Lung (tissue), 11 donors: ENCODE measurements at regions not wholly inside any gene's neighbourhood (a gene's known extent, or its start where the extent isn't known, plus 50 kb on each side); places are given as distances from the start of the nearest gene placed in this dataset.

ENCODE experiments used
- ATAC-seq: fragments of 200-7000 bp; cut with Tn5 transposase; one replicate; pipeline ENCODE4 v1.9.1; 2020; ENCODE audit warnings: moderate number of reproducible peaks; ENCODE audit not compliant: insufficient read depth, low FRiP score
- DNase-seq, 3 donors: peaks; one replicate each; pipeline ENCODE4 v3.0.0-alpha.2; 2013 to 2017
- H3K27ac ChIP-seq, 2 donors: one replicate each; pipeline ENCODE4 v1.5.1; 2013; ENCODE audit warnings: mild to moderate bottlenecking in 2 of 2, moderate library complexity in 2 of 2, control low read depth in 1 of 2, inconsistent platforms in 1 of 2, low read depth in 1 of 2, low read length in 1 of 2
- H3K27me3 ChIP-seq, 3 donors: one replicate each; pipeline ENCODE4 v1.5.1; 2013; ENCODE audit warnings: low read length in 2 of 3; ENCODE audit not compliant: control insufficient read depth in 3 of 3, insufficient read depth in 3 of 3
- H3K36me3 ChIP-seq, 4 donors: one replicate each; pipeline ENCODE4 v1.5.1; 2013; ENCODE audit warnings: low read length in 4 of 4, mild to moderate bottlenecking in 1 of 4, moderate library complexity in 1 of 4; ENCODE audit not compliant: control insufficient read depth in 4 of 4, insufficient read depth in 4 of 4
- H3K4me1 ChIP-seq, 5 donors: one replicate each; pipeline ENCODE4 v1.5.1; 2013; ENCODE audit warnings: low read length in 5 of 5, mild to moderate bottlenecking in 2 of 5, moderate library complexity in 1 of 5; ENCODE audit not compliant: control insufficient read depth in 5 of 5, insufficient read depth in 5 of 5
- H3K4me3 ChIP-seq: one replicate; pipeline ENCODE4 v1.5.1; 2013; ENCODE audit warnings: mild to moderate bottlenecking, control low read depth, moderate library complexity
- H3K9ac ChIP-seq, 2 donors: one replicate each; pipeline ENCODE4 v1.5.1; 2013; ENCODE audit warnings: low read length in 2 of 2, control low read depth in 1 of 2; ENCODE audit not compliant: insufficient read depth in 1 of 2
- H3K9me3 ChIP-seq, 4 donors: one replicate each; pipeline ENCODE4 v1.5.1; 2013; ENCODE audit warnings: low read length in 3 of 4, mild to moderate bottlenecking in 1 of 4, moderate library complexity in 1 of 4; ENCODE audit not compliant: control insufficient read depth in 4 of 4, insufficient read depth in 3 of 4
- WGBS, 2 donors: extraction: QIAGEN DNeasy Blood & Tissue Kit; methylation state at CpG; one replicate each; pipeline ENCODE4 v1.1.7; 2013; 5-methylcytosine and 5-hydroxymethylcytosine counted together
- TF ChIP-seq, protein P1 (sequence below): IDR thresholded peaks from 2 replicates; pipeline ENCODE4 v1.5.1; 2012; ENCODE audit warnings: mild to moderate bottlenecking; ENCODE audit errors: control extremely low read depth, extremely low read depth
- donor health status: control.
- donor health status: control.
- donor health status: Bipolar disorder and iron deficiency.
- donor health status: healthy.
- donor health status: DM: yes; HTN: yes; CAD: no.

DNA sequence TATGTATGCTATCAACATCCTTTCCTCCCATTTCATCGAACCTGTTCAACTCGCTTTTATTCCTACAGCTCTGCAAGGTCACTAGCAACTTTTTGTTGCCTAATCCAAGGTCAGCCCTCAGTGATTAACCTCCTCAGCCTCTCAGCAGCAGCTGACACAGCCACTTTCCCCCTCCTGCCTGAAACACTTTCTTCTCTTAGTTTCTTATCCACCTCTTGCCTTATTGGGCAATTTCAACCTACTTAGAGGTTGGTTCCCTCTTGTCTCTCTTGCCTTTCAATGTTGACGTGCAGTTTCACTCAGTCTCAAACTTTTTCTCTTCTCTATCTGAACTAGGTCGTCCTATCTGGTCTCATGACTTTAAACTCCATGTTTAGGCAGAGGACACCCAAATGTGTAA lies 156.3 kb downstream of the C1orf94 start:
- ATAC-seq: no peak
- Histone ChIP-seq H3K36me3 (no peaks in the 10 kb centered on the region), H3K9me3 (no peaks in the 10 kb centered on the region), H3K27me3 (peaks cover 0 to 2% (median 0%) of the 10 kb centered on the region in 3 donors), H3K4me3 (no peak overlapping the region), H3K4me1 (no peaks in the 10 kb centered on the region), H3K9ac (no peak overlapping the region), H3K27ac (no peak overlapping the region)
- TF ChIP-seq, protein P1, sequence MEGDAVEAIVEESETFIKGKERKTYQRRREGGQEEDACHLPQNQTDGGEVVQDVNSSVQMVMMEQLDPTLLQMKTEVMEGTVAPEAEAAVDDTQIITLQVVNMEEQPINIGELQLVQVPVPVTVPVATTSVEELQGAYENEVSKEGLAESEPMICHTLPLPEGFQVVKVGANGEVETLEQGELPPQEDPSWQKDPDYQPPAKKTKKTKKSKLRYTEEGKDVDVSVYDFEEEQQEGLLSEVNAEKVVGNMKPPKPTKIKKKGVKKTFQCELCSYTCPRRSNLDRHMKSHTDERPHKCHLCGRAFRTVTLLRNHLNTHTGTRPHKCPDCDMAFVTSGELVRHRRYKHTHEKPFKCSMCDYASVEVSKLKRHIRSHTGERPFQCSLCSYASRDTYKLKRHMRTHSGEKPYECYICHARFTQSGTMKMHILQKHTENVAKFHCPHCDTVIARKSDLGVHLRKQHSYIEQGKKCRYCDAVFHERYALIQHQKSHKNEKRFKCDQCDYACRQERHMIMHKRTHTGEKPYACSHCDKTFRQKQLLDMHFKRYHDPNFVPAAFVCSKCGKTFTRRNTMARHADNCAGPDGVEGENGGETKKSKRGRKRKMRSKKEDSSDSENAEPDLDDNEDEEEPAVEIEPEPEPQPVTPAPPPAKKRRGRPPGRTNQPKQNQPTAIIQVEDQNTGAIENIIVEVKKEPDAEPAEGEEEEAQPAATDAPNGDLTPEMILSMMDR: no peak
- WGBS, 2 donors: 29 to 60% methylated on average over 4 of the region's 4 CpGs
- no peak for DNase-seq

DNA sequence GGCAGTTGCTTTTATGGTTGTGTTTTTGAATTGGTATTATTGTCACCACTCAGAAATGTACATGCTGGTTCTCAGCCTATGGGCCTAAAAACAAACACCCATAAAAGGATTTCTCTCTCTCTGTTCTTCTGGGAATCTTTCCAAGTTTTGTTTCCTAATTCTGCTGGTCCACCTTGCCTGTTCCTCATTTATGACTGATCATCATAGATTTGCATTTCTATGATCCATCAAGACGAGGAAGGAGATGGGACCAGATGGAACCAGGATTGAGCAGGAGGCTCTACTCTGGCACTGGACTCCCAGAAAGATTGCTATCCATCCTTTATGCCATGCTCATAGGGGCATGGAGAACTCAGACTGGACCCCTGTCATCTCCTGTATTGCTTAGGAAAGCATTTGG lies 162.2 kb downstream of the C1orf94 start:
- Histone ChIP-seq H3K4me3 (no peak overlapping the region), H3K4me1 (no peaks in the 10 kb centered on the region), H3K9ac (no peak overlapping the region), H3K27ac (no peak overlapping the region), H3K27me3 (no peaks in the 10 kb centered on the region), H3K36me3 (no peaks in the 10 kb centered on the region), H3K9me3 (peaks cover 0 to 2% (median 0%) of the 10 kb centered on the region in 4 donors)
- 65 to 88% methylated on average over 1 of the region's 1 CpG for WGBS, 2 donors
- DNase-seq: no peak
- TF ChIP-seq, protein P1: no peak
- no peak for ATAC-seq

DNA sequence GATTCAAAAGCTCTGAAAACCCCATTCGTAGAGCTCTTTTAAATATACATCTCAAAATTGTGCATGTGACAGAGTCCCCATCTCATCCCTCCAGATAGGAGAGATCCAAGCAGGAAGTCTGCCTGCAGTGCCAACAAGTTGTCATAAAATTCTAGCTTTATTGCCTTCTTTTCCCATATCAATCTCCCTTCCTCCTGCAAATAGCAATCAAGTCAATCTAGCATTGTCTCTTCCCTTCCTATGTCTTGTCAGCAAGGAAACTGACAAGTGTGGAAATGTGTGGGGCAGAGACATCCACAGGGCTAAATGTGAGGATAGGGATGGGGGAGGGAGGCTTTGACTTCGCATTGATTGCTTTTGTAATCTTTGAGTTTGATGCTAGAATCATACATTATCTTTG lies 165.2 kb downstream of the C1orf94 start:
- Histone ChIP-seq H3K9me3 (peaks cover 0 to 2% (median 0%) of the 10 kb centered on the region in 4 donors), H3K27me3 (no peaks in the 10 kb centered on the region), H3K36me3 (no peaks in the 10 kb centered on the region), H3K4me1 (no peaks in the 10 kb centered on the region), H3K4me3 (no peak overlapping the region), H3K9ac (no peak overlapping the region), H3K27ac (no peak overlapping the region)
- DNase-seq (no peak), ATAC-seq (no peak)
- WGBS, 2 donors: 79% methylated on average over 2 of the region's 2 CpGs
- TF ChIP-seq, protein P1: no peak

DNA sequence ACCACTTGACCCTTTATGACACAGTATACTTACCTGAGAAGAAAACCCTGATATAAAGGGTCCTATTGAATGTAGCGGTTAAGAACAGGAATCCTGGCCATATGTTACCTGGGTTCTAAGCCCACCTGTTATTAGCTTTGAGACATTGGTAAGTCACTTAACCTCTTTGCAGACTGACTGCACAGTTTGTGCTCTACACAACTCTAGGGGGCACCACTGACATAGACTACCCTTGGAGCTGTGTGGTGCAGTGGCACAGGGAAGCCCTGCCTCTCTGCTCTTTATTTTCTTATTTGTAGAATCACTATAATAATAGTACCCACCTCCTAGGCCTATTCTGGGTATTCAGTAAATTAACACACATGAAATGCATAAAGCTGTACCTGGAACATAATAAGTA lies 165.6 kb downstream of the C1orf94 start:
- no peak for DNase-seq
- H3K27ac ChIP-seq: no peak overlapping the region
- ATAC-seq: no peak
- no peak overlapping the region for H3K4me3 ChIP-seq
- H3K9me3 ChIP-seq: peaks cover 0 to 2% (median 0%) of the 10 kb centered on the region in 4 donors
- TF ChIP-seq, protein P1: no peak
- no peaks in the 10 kb centered on the region for H3K36me3 ChIP-seq
- H3K27me3 ChIP-seq: peaks cover 0 to under 1% (median 0%) of the 10 kb centered on the region in 3 donors
- no peak overlapping the region for H3K9ac ChIP-seq
- WGBS, 2 donors: 93 to 100% methylated on average over 1 of the region's 1 CpG
- no peaks in the 10 kb centered on the region for H3K4me1 ChIP-seq
